GM12873 (cell line): ENCODE measurements at regions not wholly inside any gene's neighbourhood (a gene's known extent, or its start where the extent isn't known, plus 50 kb on each side); places are given as distances from the start of the nearest gene placed in this dataset.

ENCODE experiments used
- TF ChIP-seq, protein P1 (sequence below): IDR thresholded peaks from 2 replicates; pipeline ENCODE4 v1.5.1; 2012; ENCODE audit warnings: low read depth, mild to moderate bottlenecking, moderate library complexity, low read length, control low read depth; ENCODE audit not compliant: insufficient read depth; ENCODE audit errors: missing control alignments

DNA sequence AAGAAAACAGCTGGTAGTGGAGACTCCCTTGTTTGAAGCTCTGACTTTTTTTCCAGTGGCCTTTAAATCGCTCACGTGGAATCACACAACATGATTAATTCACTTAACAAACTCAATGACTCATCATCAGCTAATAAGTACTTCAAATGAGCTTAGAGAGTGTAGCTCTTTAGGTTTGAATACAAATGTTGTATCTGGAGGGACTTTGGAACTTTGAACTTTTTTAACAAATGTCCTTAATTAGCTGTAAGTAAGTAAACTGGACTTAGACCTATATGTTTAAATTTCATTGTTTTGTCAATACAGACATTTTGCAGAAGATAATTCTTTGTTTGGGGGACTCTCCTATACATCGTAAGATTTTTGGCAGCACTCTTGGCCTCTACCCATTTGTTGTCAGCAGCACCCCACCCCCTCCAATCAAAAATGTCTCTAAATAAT is 581.1 kb downstream of the SPRY1 start:
- TF ChIP-seq, protein P1, sequence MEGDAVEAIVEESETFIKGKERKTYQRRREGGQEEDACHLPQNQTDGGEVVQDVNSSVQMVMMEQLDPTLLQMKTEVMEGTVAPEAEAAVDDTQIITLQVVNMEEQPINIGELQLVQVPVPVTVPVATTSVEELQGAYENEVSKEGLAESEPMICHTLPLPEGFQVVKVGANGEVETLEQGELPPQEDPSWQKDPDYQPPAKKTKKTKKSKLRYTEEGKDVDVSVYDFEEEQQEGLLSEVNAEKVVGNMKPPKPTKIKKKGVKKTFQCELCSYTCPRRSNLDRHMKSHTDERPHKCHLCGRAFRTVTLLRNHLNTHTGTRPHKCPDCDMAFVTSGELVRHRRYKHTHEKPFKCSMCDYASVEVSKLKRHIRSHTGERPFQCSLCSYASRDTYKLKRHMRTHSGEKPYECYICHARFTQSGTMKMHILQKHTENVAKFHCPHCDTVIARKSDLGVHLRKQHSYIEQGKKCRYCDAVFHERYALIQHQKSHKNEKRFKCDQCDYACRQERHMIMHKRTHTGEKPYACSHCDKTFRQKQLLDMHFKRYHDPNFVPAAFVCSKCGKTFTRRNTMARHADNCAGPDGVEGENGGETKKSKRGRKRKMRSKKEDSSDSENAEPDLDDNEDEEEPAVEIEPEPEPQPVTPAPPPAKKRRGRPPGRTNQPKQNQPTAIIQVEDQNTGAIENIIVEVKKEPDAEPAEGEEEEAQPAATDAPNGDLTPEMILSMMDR: no peak

DNA sequence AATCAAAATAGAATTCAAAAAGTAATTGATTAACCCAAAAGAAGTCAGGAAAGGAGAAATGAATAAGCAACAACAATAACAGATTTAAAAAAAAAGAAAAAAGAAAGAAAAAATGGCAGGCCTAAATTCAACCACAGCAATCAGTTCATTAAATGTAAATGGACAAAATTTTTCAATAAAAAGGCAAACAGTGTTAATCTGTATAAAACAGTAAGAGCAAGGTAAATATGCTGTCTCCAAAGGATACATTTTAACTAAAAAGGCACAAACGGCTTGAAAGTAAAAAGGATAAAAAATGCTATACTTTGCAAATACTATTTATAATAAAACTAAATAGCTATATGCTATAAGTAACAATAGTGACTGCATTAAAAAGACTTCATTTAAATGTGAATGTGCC is 582.0 kb downstream of the SPRY1 start:
- TF ChIP-seq, protein P1: no peak

DNA sequence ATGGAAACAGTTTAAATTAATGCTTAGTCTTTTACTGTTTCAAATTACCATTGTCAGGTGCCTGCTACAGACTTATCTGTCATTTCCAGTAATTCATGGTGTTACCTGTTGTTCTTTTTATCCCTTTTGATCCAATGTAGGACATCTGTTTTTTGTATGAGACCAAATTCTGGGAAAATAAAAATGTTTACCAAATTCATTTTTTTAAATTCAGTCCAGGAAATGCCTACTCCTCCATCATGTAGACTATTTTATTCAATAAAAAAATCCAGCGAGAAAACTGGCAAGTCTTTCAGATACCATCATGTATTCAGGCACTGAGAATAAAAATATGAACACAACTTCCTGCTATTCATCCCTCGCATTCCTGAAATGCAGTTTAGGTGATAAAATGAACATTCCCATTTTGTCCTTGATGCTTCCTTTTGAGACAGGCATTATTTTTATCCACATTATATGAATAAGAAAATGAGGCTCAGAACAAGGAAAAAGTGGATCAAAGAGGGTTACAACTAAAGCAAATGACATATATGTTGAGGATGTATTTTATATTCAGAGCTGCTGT is 584.2 kb downstream of the SPRY1 start:
- TF ChIP-seq, protein P1: no peak

DNA sequence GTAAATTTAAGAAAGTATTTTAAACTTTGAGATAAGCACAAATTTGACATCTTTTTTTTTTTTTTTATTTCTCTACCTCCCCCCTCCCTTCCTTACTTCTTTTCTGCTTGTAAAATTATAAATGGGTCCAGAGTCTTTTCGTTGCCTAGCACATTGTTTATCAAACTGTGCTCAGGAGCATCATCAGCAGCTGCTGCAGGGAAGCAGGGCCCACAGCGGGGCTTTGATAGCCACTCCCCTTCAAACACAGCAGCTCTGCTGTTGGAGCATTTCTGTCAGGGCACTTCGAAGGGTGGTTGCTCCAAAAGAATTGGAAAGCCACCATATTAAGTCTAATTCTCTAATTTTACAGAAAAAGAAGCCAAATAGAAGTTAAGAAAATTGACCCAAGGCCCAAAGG is 588.3 kb downstream of the SPRY1 start:
- TF ChIP-seq, protein P1: no peak

DNA sequence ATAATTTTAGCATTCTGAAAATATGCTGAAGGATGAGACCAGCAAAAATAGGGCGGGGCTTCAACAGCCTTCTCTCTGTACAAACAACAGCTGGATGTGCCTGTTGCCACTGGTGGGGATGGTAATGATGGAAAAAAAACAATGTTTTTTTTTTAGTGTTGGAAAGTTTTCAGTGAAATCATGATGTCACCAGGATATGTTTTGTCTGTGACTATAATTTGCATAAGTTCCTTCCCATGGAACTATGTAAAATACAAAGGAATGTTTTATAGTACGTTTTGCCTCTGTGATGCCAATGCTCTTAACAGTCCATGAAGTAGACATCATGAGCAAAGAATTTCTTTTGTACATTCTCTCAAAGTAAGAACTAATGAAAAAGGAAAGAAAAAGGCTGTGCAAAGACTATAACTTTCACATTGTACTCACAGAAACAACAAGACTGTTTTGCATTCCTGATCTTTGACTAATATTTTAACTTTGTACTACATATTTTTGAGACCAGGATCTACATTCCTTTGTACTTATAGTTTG is 589.7 kb downstream of the SPRY1 start:
- TF ChIP-seq, protein P1: no peak

DNA sequence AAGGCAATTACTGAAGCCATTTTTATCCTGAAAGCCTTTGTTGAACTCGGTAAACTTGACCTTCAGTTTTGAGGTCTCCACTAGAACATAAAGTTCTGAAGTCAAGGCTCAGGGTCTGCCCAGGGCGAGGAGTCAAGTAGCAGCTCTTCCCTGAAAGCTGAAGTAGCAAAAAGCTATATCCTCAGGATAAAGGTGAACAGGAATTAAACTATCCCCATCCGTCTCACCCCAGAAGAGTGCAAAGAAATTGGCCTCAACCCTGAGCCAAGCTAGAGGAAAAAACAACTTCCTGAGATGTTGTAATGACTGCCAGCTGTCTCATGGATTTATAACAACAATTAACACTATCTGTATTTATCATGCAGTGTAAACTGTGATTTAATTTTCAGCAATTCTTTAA is 590.8 kb downstream of the SPRY1 start:
- TF ChIP-seq, protein P1: no peak

DNA sequence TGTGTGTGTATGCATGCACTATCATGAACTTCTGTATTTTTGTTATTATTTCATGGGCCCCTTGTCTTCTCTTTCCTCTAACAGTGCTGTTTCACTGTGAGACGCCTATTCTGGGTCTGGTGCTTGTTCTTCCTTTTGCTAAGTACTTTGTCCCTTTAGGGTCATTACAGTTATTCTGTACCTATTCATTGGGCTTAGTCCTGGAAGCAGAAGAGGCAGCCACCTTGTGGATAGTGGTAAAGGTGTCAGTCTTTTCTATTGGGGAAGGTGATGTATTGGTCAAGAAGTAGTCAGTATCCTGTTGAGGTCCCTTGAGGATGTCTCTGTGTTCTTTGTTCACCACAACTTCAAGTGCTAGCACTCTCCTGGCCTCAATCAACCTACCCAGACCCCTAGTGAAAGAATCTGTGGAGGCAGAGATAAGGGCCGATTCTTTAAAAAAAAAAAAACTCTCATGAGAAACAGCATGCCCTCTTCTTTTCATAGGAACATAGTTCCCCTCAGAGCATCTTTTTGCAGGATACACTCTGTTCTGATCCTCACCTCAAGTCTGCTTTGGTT is 593.8 kb downstream of the SPRY1 start:
- TF ChIP-seq, protein P1: no peak
